H1 (cell line): ENCODE measurements at regions not wholly inside any gene's neighbourhood (a gene's known extent, or its start where the extent isn't known, plus 50 kb on each side); places are given as distances from the start of the nearest gene placed in this dataset.
A peak's percentile ranks its signal among the peaks of the same experiment; 100 is the strongest.

Experiments
- CTCF ChIA-PET: fragments of 300-600 bp; sonication (Branson Sonifier 250); formaldehyde crosslinking; loops from one replicate; lab custom pipeline; 2021; ENCODE audit not compliant: partially characterized antibody; lab: Charles Lee
- POLR2A ChIA-PET: fragments of 300-600 bp; sonication (Branson Sonifier 250); formaldehyde crosslinking; loops from one replicate; lab custom pipeline; 2021; ENCODE audit warnings: inconsistent platforms; ENCODE audit not compliant: partially characterized antibody; lab: Charles Lee
- DNase-seq, 2 experiments: peaks; one replicate each; pipeline versions ENCODE4 v3.0.0 to v3.0.0-alpha.2; 2010 to 2022; ENCODE audit warnings: low spot score in 2 of 2, low read depth in 1 of 2, mixed read lengths in 1 of 2
- FAIRE-seq: peaks from 2 replicates; lab custom pipeline; 2011; peaks lifted over from hg19 to GRCh38; lab: Jason Lieb, UNC
- H2AFZ ChIP-seq: 2 replicates; pipeline ENCODE4 v1.8.1; 2012; ENCODE audit warnings: low read length, inconsistent platforms
- H2AK5ac ChIP-seq: 2 replicates; pipeline ENCODE4 v1.6.1; 2013; ENCODE audit warnings: low read depth, low read length
- H2BK120ac ChIP-seq: replicated peaks from 2 replicates; pipeline ENCODE3; 2013; ENCODE audit warnings: low read depth, low read length, inconsistent platforms
- H2BK12ac ChIP-seq: 2 replicates; pipeline ENCODE4 v1.6.1; 2013; ENCODE audit warnings: low read depth, low read length
- H2BK15ac ChIP-seq: 2 replicates; pipeline ENCODE4 v1.6.1; 2013; ENCODE audit warnings: low read length
- H2BK20ac ChIP-seq: 2 replicates; pipeline ENCODE4 v1.6.1; 2013; ENCODE audit warnings: low read length
- H2BK5ac ChIP-seq: 2 replicates; pipeline ENCODE4 v1.6.1; 2013; ENCODE audit warnings: low read depth, low read length
- H3K14ac ChIP-seq: 2 replicates; pipeline ENCODE4 v1.6.1; 2013; ENCODE audit warnings: inconsistent platforms; ENCODE audit not compliant: insufficient read length
- H3K18ac ChIP-seq: 2 replicates; pipeline ENCODE4 v1.6.1; 2013; ENCODE audit warnings: low read length; ENCODE audit errors: extremely low read depth
- H3K23ac ChIP-seq: 2 replicates; pipeline ENCODE4 v1.6.1; 2013; ENCODE audit warnings: inconsistent platforms; ENCODE audit not compliant: insufficient read length
- H3K23me2 ChIP-seq: 2 replicates; pipeline ENCODE4 v1.6.1; 2013; ENCODE audit warnings: low read depth, low read length
- H3K27ac ChIP-seq: 2 replicates; pipeline ENCODE4 v1.6.1; 2011; ENCODE audit warnings: low read depth, low read length, inconsistent platforms
- H3K27me3 ChIP-seq, 4 experiments: replicated peaks in 1 of 4; 1 replicate in 1 of 4; 2 replicates in 3 of 4; pipeline versions ENCODE4 v1.6.1 to v1.8.1; 2011 to 2013; ENCODE audit warnings: low read length in 3 of 4, mild to moderate bottlenecking in 3 of 4, inconsistent platforms in 2 of 4, mixed read lengths in 2 of 4, moderate library complexity in 1 of 4; ENCODE audit not compliant: control insufficient read depth in 3 of 4, insufficient read depth in 3 of 4; ENCODE audit errors: extremely low read depth in 1 of 4
- H3K36me3 ChIP-seq, 4 experiments: 2 replicates each; pipeline versions ENCODE4 v1.6.1 to v1.8.1; 2011 to 2013; ENCODE audit warnings: mild to moderate bottlenecking in 4 of 4, low read length in 3 of 4, moderate library complexity in 2 of 4, control low read depth in 1 of 4, inconsistent platforms in 1 of 4; ENCODE audit not compliant: insufficient read depth in 4 of 4, control insufficient read depth in 2 of 4
- H3K4ac ChIP-seq: replicated peaks from 2 replicates; pipeline ENCODE3; 2013; ENCODE audit warnings: low read length, low read depth, mixed read lengths, inconsistent platforms; ENCODE audit not compliant: insufficient read length
- H3K4me1 ChIP-seq, 4 experiments: replicated peaks in 1 of 4; 1 replicate in 1 of 4; 2 replicates in 3 of 4; pipeline versions ENCODE4 v1.6.1 to v1.8.1; 2011 to 2013; ENCODE audit warnings: low read length in 3 of 4, inconsistent platforms in 2 of 4, mixed read lengths in 1 of 4; ENCODE audit not compliant: insufficient read depth in 4 of 4, control insufficient read depth in 3 of 4
- H3K4me2 ChIP-seq, 2 experiments: 2 replicates each; pipeline versions ENCODE4 v1.6.1 to v1.8.1; 2011 to 2013; ENCODE audit warnings: low read depth in 2 of 2, low read length in 2 of 2, control low read depth in 1 of 2, inconsistent platforms in 1 of 2, mild to moderate bottlenecking in 1 of 2; ENCODE audit not compliant: insufficient read depth in 1 of 2
- H3K4me3 ChIP-seq, 4 experiments: fragments of 200-600, 300-600 bp in 1 of 4; sonication (generic), shearing (Covaris generic), sonication (Bioruptor Twin) in 1 of 4; 2 replicates each; pipeline versions ENCODE4 v1.5.1 to v1.8.1; 2011 to 2016; ENCODE audit warnings: low read length in 4 of 4, low read depth in 3 of 4, control low read depth in 2 of 4, inconsistent platforms in 2 of 4, mild to moderate bottlenecking in 2 of 4, mixed read lengths in 1 of 4, moderate library complexity in 1 of 4; ENCODE audit not compliant: insufficient read depth in 2 of 4; ENCODE audit errors: extremely low read depth in 1 of 4
- H3K56ac ChIP-seq: replicated peaks from 2 replicates; pipeline ENCODE3; 2013; ENCODE audit warnings: low read depth, mild to moderate bottlenecking, mixed read lengths, low read length, inconsistent platforms; ENCODE audit not compliant: insufficient read length
- H3K79me1 ChIP-seq: 2 replicates; pipeline ENCODE4 v1.6.1; 2013; ENCODE audit warnings: low read depth, low read length, control low read depth
- H3K79me2 ChIP-seq, 2 experiments: 2 replicates each; pipeline versions ENCODE4 v1.6.1 to v1.8.1; 2012 to 2013; ENCODE audit warnings: low read length in 2 of 2, mild to moderate bottlenecking in 2 of 2, inconsistent platforms in 1 of 2; ENCODE audit not compliant: insufficient read depth in 2 of 2, control insufficient read depth in 1 of 2
- H3K9ac ChIP-seq, 4 experiments: replicated peaks in 1 of 4; 1 replicate in 1 of 4; 2 replicates in 3 of 4; pipeline versions ENCODE4 v1.6.1 to v1.8.1; 2011 to 2013; ENCODE audit warnings: low read depth in 3 of 4, low read length in 3 of 4, control low read depth in 2 of 4, mild to moderate bottlenecking in 2 of 4, moderate library complexity in 2 of 4, inconsistent platforms in 1 of 4; ENCODE audit errors: extremely low read depth in 1 of 4
- H3K9me3 ChIP-seq, 2 experiments: 2 replicates each; pipeline versions ENCODE4 v1.6.1 to v1.8.1; 2012 to 2013; ENCODE audit warnings: mild to moderate bottlenecking in 2 of 2, moderate library complexity in 2 of 2, control low read depth in 1 of 2, inconsistent platforms in 1 of 2, low read depth in 1 of 2, low read length in 1 of 2, mixed read lengths in 1 of 2; ENCODE audit not compliant: insufficient read depth in 2 of 2
- H4K20me1 ChIP-seq, 2 experiments: replicated peaks in 1 of 2; 2 replicates each; pipeline versions ENCODE3 to v1.8.1; 2011 to 2013; ENCODE audit warnings: inconsistent platforms in 2 of 2, low read length in 2 of 2, mild to moderate bottlenecking in 1 of 2; ENCODE audit not compliant: insufficient read depth in 2 of 2, control insufficient read depth in 1 of 2
- H4K5ac ChIP-seq: 2 replicates; pipeline ENCODE4 v1.6.1; 2013; ENCODE audit warnings: low read length, low read depth, mixed read lengths, inconsistent platforms; ENCODE audit not compliant: insufficient read length
- H4K8ac ChIP-seq: 2 replicates; pipeline ENCODE4 v1.8.0; 2013; ENCODE audit warnings: mild to moderate bottlenecking, moderate library complexity, low read length, inconsistent platforms; ENCODE audit not compliant: insufficient read depth; ENCODE audit errors: extremely low read depth
- H4K91ac ChIP-seq: replicated peaks from 2 replicates; pipeline ENCODE3; 2013; ENCODE audit warnings: low read length, mixed read lengths, inconsistent platforms; ENCODE audit not compliant: insufficient read length
- CEBPB ChIP-seq: IDR thresholded peaks from 2 replicates; pipeline ENCODE4 v1.6.1; 2012; ENCODE audit warnings: low read depth, low read length
- HDAC2 ChIP-seq, 2 experiments: fragments of 300-600 bp in 1 of 2; sonication (generic) in 1 of 2; IDR thresholded peaks; 2 replicates each; pipeline ENCODE4 v1.6.1; 2011 to 2012; ENCODE audit warnings: low read depth in 2 of 2, low read length in 2 of 2, mild to moderate bottlenecking in 2 of 2, moderate library complexity in 2 of 2, borderline replicate concordance in 1 of 2, inconsistent platforms in 1 of 2
- JUN ChIP-seq: IDR thresholded peaks from 2 replicates; pipeline ENCODE4 v1.6.1; 2011; ENCODE audit warnings: low read depth, mild to moderate bottlenecking, improper control_type of control experiment, low read length
- MAFK ChIP-seq: IDR thresholded peaks from 2 replicates; pipeline ENCODE4 v1.6.1; 2012; ENCODE audit warnings: low read depth, mild to moderate bottlenecking, improper control_type of control experiment, low read length
- NANOG ChIP-seq: IDR thresholded peaks from 2 replicates; pipeline ENCODE4 v1.6.1; 2011; ENCODE audit warnings: low read length, low read depth, mild to moderate bottlenecking, inconsistent platforms; ENCODE audit not compliant: insufficient read depth, poor library complexity, severe bottlenecking
- NRF1 ChIP-seq: IDR thresholded peaks from 2 replicates; pipeline ENCODE4 v1.6.1; 2011; ENCODE audit warnings: mild to moderate bottlenecking, low read depth, low read length, improper control_type of control experiment
- RFX5 ChIP-seq: IDR thresholded peaks from 2 replicates; pipeline ENCODE4 v1.6.1; 2011; ENCODE audit warnings: low read depth, low read length, improper control_type of control experiment, borderline replicate concordance
- RXRA ChIP-seq: IDR thresholded peaks from 2 replicates; pipeline ENCODE4 v1.6.1; 2011; ENCODE audit warnings: low read depth, mild to moderate bottlenecking, low read length, moderate library complexity; ENCODE audit not compliant: insufficient read depth
- SAP30 ChIP-seq: fragments of 300-600 bp; sonication (generic); IDR thresholded peaks from 2 replicates; pipeline ENCODE4 v1.7.1; 2012; ENCODE audit warnings: low read length, moderate library complexity, mild to moderate bottlenecking, inconsistent platforms; ENCODE audit not compliant: insufficient read depth, insufficient replicate concordance
- SIX5 ChIP-seq: IDR thresholded peaks from 2 replicates; pipeline ENCODE4 v1.6.1; 2011; ENCODE audit warnings: mild to moderate bottlenecking, low read depth, low read length
- SRF ChIP-seq: IDR thresholded peaks from 2 replicates; pipeline ENCODE4 v1.6.1; 2011; ENCODE audit warnings: mild to moderate bottlenecking, low read depth, low read length, moderate library complexity
- TAF7 ChIP-seq: optimal IDR thresholded peaks from 2 replicates; pipeline ENCODE3; 2011; ENCODE audit warnings: low read depth, mild to moderate bottlenecking, inconsistent platforms, low read length, moderate library complexity, borderline replicate concordance
- YY1 ChIP-seq: IDR thresholded peaks from 2 replicates; pipeline ENCODE4 v1.6.1; 2011; ENCODE audit warnings: low read depth, mild to moderate bottlenecking, low read length
- ZNF274 ChIP-seq: IDR thresholded peaks from 2 replicates; pipeline ENCODE4 v1.7.0; 2012; ENCODE audit warnings: low read length, borderline replicate concordance; ENCODE audit errors: extremely low read depth
- WGBS, 2 experiments: shearing (Covaris generic) in 1 of 2; methylation state at CpG; one replicate each; pipeline versions ENCODE4 v1.1.6 to v1.1.7; 2013 to 2015; ENCODE audit warnings: low lambda C conversion rate in 2 of 2, mixed read lengths in 2 of 2, inconsistent platforms in 1 of 2, low coverage in 1 of 2, missing lambda C conversion rate in 1 of 2; ENCODE audit not compliant: insufficient replicate concordance in 2 of 2, insufficient coverage in 1 of 2, insufficient read length in 1 of 2; ENCODE audit errors: extremely low coverage in 1 of 2, missing lambda C conversion rate in 1 of 2; 5-methylcytosine and 5-hydroxymethylcytosine counted together

- no peak overlapping the region for H4K5ac ChIP-seq
- H3K9ac ChIP-seq = no peak overlapping the region
- no peak overlapping the region for H2AK5ac ChIP-seq
- H2BK15ac ChIP-seq = no peak overlapping the region
- no peak overlapping the region for H3K56ac ChIP-seq
- H4K20me1 ChIP-seq = no peaks in the 10 kb centered on the region
- peaks cover 0 to 1% (median 0%) of the 10 kb centered on the region in 4 experiments; a peak in 1 of 7 replicates for H3K27me3 ChIP-seq
- no peak overlapping the region for H3K4me3 ChIP-seq
- ChIA-PET POLR2A (no interaction called here), CTCF (no interaction called here)
- H3K14ac ChIP-seq = no peak overlapping the region
- no peak overlapping the region for H2BK120ac ChIP-seq
- H3K79me1 ChIP-seq = no peaks in the 10 kb centered on the region
- H2BK12ac ChIP-seq = no peak overlapping the region
- H3K4me1 ChIP-seq = peaks cover 0 to 2% (median under 1%) of the 10 kb centered on the region in 4 experiments; a peak in 4 of 7 replicates
- FAIRE-seq (no peak), DNase-seq (peak in 1 of 2 experiments; percentile 48)
- no peaks in the 10 kb centered on the region for H3K79me2 ChIP-seq
- H3K36me3 ChIP-seq = no peaks in the 10 kb centered on the region
- H3K9me3 ChIP-seq = no peaks in the 10 kb centered on the region
- H2AFZ ChIP-seq = no peak overlapping the region
- H3K4ac ChIP-seq = no peak overlapping the region
- H4K91ac ChIP-seq = no peak overlapping the region
- WGBS, 2 experiments = 51% methylated on average over 3 of the region's 3 CpGs; no CpG with 5 or more reads in 1 of the 2 experiments
- H3K27ac ChIP-seq = no peak overlapping the region
- no peak overlapping the region for H4K8ac ChIP-seq
- H3K4me2 ChIP-seq = no peak overlapping the region
- no peak overlapping the region for H2BK20ac ChIP-seq
- H3K23me2 ChIP-seq = no peaks in the 10 kb centered on the region
- no peak overlapping the region for H3K18ac ChIP-seq
- H2BK5ac ChIP-seq = no peak overlapping the region
- no peak overlapping the region for H3K23ac ChIP-seq
- no peak for TF ChIP-seq SIX5
- no peak for TF ChIP-seq CEBPB
- TF ChIP-seq YY1 = no peak
- TF ChIP-seq NANOG = no peak
- no peak for TF ChIP-seq MAFK
- TF ChIP-seq TAF7 = no peak
- TF ChIP-seq NRF1 = no peak
- TF ChIP-seq SAP30 = no peak
- TF ChIP-seq SRF = no peak
- TF ChIP-seq JUN = no peak
- TF ChIP-seq HDAC2 (IDR thresholded peaks at IDR 0.05; ENCODE audit: borderline replicate concordance in 1 of 2, low read depth in 2 of 2, low read length in 2 of 2) = no peak
- TF ChIP-seq RFX5 = no peak
- no peak for TF ChIP-seq RXRA
- TF ChIP-seq ZNF274 = no peak
These were observed 78.8 kb upstream of the LEF1 start for GRCh38 chr4:108247387-108248049.
